ENCODE measurements at regions not wholly inside any gene's neighbourhood (a gene's known extent, or its start where the extent isn't known, plus 50 kb on each side); places are given as distances from the start of the nearest gene placed in this dataset.

- Histone ChIP-seq H3K79me2 (ENCODE audit: low read length) (no peaks in the 10 kb centered on the region), H3K4me3 (ENCODE audit: low read length) (no peak overlapping the region), H3K36me3 (replicated peaks; ENCODE audit: low read depth, low read length) (no peaks in the 10 kb centered on the region), H4K20me1 (ENCODE audit: insufficient read depth, low read length) (no peaks in the 10 kb centered on the region), H3K9ac (ENCODE audit: low read length) (no peak overlapping the region), H3K27ac (ENCODE audit: low read length) (no peak overlapping the region), H3K9me3 (ENCODE audit: insufficient read depth, low read length) (no peaks in the 10 kb centered on the region), H3K27me3 (ENCODE audit: low read depth, low read length) (no peaks in the 10 kb centered on the region), H3K4me2 (ENCODE audit: low read length) (no peak overlapping the region), H2AFZ (ENCODE audit: low read depth, low read length) (peak overlapping the region; percentile 79; the same call in 1 of the 2 replicates), H3K4me1 (ENCODE audit: low read length) (peaks cover 21% of the 10 kb centered on the region)
- no peak for TF ChIP-seq EZH2phosphoT487 (IDR thresholded peaks at IDR 0.05; ENCODE audit: low read depth)
- TF ChIP-seq CTCF (IDR thresholded peaks at IDR 0.05; ENCODE audit: low read depth, low read length) = no peak
Observed at GRCh38 chr6:82030301-82030700, 217.2 kb downstream of the IBTK start.

- Histone ChIP-seq H3K79me2 (ENCODE audit: low read length) (no peaks in the 10 kb centered on the region), H3K27ac (ENCODE audit: low read length) (no peak overlapping the region), H4K20me1 (ENCODE audit: insufficient read depth, low read length) (no peaks in the 10 kb centered on the region), H3K4me2 (ENCODE audit: low read length) (no peak overlapping the region), H3K9me3 (ENCODE audit: insufficient read depth, low read length) (no peaks in the 10 kb centered on the region), H3K27me3 (ENCODE audit: low read depth, low read length) (no peaks in the 10 kb centered on the region), H2AFZ (ENCODE audit: low read depth, low read length) (no peak overlapping the region), H3K4me1 (ENCODE audit: low read length) (no peaks in the 10 kb centered on the region), H3K4me3 (ENCODE audit: low read length) (no peak overlapping the region), H3K36me3 (replicated peaks; ENCODE audit: low read depth, low read length) (no peaks in the 10 kb centered on the region), H3K9ac (ENCODE audit: low read length) (no peak overlapping the region)
- TF ChIP-seq EZH2phosphoT487 (IDR thresholded peaks at IDR 0.05; ENCODE audit: low read depth) = no peak
- TF ChIP-seq CTCF (IDR thresholded peaks at IDR 0.05; ENCODE audit: low read depth, low read length) = no peak
Observed at GRCh38 chr6:82025271-82025670, 222.3 kb downstream of the IBTK start.

GRCh38 chr6:82022614-82023129 is 224.9 kb downstream of the IBTK start:
- no peaks in the 10 kb centered on the region for H4K20me1 ChIP-seq (ENCODE audit: insufficient read depth, low read length)
- no peaks in the 10 kb centered on the region for H3K79me2 ChIP-seq (ENCODE audit: low read length)
- TF ChIP-seq EZH2phosphoT487 (IDR thresholded peaks at IDR 0.05; ENCODE audit: low read depth) = no peak
- no peak for TF ChIP-seq CTCF (IDR thresholded peaks at IDR 0.05; ENCODE audit: low read depth, low read length)
- no peak overlapping the region for H3K9ac ChIP-seq (ENCODE audit: low read length)
- H3K36me3 ChIP-seq (replicated peaks; ENCODE audit: low read depth, low read length) = no peaks in the 10 kb centered on the region
- H3K27ac ChIP-seq (ENCODE audit: low read length) = no peak overlapping the region
- no peaks in the 10 kb centered on the region for H3K4me1 ChIP-seq (ENCODE audit: low read length)
- no peak overlapping the region for H3K4me2 ChIP-seq (ENCODE audit: low read length)
- H2AFZ ChIP-seq (ENCODE audit: low read depth, low read length) = no peak overlapping the region
- H3K9me3 ChIP-seq (ENCODE audit: insufficient read depth, low read length) = no peaks in the 10 kb centered on the region
- no peaks in the 10 kb centered on the region for H3K27me3 ChIP-seq (ENCODE audit: low read depth, low read length)
- H3K4me3 ChIP-seq (ENCODE audit: low read length) = no peak overlapping the region

- Histone ChIP-seq H3K27me3 (ENCODE audit: low read depth, low read length) (no peaks in the 10 kb centered on the region), H3K9ac (ENCODE audit: low read length) (no peak overlapping the region), H3K9me3 (ENCODE audit: insufficient read depth, low read length) (no peaks in the 10 kb centered on the region), H3K79me2 (ENCODE audit: low read length) (no peaks in the 10 kb centered on the region), H4K20me1 (ENCODE audit: insufficient read depth, low read length) (no peaks in the 10 kb centered on the region), H3K4me3 (ENCODE audit: low read length) (no peak overlapping the region), H3K27ac (ENCODE audit: low read length) (no peak overlapping the region), H3K36me3 (replicated peaks; ENCODE audit: low read depth, low read length) (no peaks in the 10 kb centered on the region), H3K4me1 (ENCODE audit: low read length) (no peaks in the 10 kb centered on the region), H2AFZ (ENCODE audit: low read depth, low read length) (no peak overlapping the region), H3K4me2 (ENCODE audit: low read length) (no peak overlapping the region)
- TF ChIP-seq CTCF (IDR thresholded peaks at IDR 0.05; ENCODE audit: low read depth, low read length) (no peak), EZH2phosphoT487 (IDR thresholded peaks at IDR 0.05; ENCODE audit: low read depth) (no peak)
Observed at GRCh38 chr6:82017773-82018172, 229.8 kb downstream of the IBTK start.
